Astrocyte of the spinal cord (primary cell): ENCODE measurements at regions not wholly inside any gene's neighbourhood (a gene's known extent, or its start where the extent isn't known, plus 50 kb on each side); places are given as distances from the start of the nearest gene placed in this dataset.
A peak's percentile ranks its signal among the peaks of the same experiment; 100 is the strongest.

ENCODE experiments used
- DNase-seq: peaks from one replicate; pipeline ENCODE4 v3.0.0; 2011; ENCODE audit warnings: low read depth, low spot score
- H3K4me3 ChIP-seq: 2 replicates; pipeline ENCODE4 v1.5.1; 2011; ENCODE audit warnings: low read depth, mild to moderate bottlenecking, low read length, moderate library complexity
- in situ Hi-C: cut with HindIII; loops from 2 replicates; pipeline ENCODE4 v1.10.0; 2017; ENCODE audit warnings: low sequenced_read_pairs
- TF ChIP-seq, protein P1 (sequence below): IDR thresholded peaks from 2 replicates; pipeline ENCODE4 v1.5.1; 2012; ENCODE audit warnings: low read depth, mild to moderate bottlenecking, low read length, inconsistent platforms

- in situ Hi-C loops: no loop called here
- DNase-seq: no peak
- TF ChIP-seq, protein P1, sequence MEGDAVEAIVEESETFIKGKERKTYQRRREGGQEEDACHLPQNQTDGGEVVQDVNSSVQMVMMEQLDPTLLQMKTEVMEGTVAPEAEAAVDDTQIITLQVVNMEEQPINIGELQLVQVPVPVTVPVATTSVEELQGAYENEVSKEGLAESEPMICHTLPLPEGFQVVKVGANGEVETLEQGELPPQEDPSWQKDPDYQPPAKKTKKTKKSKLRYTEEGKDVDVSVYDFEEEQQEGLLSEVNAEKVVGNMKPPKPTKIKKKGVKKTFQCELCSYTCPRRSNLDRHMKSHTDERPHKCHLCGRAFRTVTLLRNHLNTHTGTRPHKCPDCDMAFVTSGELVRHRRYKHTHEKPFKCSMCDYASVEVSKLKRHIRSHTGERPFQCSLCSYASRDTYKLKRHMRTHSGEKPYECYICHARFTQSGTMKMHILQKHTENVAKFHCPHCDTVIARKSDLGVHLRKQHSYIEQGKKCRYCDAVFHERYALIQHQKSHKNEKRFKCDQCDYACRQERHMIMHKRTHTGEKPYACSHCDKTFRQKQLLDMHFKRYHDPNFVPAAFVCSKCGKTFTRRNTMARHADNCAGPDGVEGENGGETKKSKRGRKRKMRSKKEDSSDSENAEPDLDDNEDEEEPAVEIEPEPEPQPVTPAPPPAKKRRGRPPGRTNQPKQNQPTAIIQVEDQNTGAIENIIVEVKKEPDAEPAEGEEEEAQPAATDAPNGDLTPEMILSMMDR: no peak
- no peak overlapping the region for H3K4me3 ChIP-seq
Observed at GRCh38 chr10:36067748-36068147, 425.7 kb upstream of the FZD8 start.

- no peak overlapping the region for H3K4me3 ChIP-seq
- in situ Hi-C loops: no loop called here
- TF ChIP-seq, protein P1: no peak
- DNase-seq: no peak
Observed at GRCh38 chr10:36066850-36067249, 424.8 kb upstream of the FZD8 start.

DNA sequence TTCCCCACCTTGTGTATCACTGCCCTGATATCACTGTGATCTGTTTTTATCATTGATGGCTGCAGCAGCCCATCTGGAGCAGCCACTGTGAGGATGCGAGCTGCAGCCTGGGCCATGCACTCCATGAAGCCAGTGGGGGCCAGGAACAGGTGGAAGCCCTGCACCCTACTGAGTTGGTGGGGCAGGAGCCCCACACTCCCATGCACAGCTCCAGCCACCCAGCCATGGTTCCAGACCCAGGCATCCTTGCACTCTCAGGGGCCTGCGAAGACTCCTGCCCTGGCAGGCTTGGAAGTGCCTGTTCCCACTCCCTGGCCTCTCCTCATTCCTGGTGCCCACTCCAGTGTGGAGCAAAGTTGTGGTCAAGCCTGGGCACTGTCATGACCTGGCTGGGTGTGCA, 424.0 kb upstream of the FZD8 start:
- in situ Hi-C loops: no loop called here
- no peak overlapping the region for H3K4me3 ChIP-seq
- TF ChIP-seq, protein P1: no peak
- no peak for DNase-seq

DNA sequence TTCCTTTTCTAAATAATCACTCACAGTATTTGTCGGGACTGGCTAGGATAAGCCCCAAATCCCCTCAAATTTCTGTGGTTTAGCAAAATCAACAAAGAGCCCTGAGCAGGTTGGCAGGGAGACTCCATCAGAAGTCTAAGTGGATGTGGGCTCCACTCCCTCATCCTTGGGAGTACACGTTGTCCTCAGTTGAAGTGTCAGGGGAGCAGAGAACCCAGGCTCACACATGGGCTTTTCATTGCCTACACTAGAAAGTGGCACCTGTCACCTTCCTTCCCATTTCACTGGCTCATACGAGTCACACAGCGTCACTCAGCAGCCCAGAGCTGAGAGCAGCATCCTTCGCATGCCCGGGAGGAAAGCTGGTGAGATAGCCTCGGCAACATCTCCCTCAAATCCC, 421.3 kb upstream of the FZD8 start:
- no peak for DNase-seq
- TF ChIP-seq, protein P1: no peak
- no peak overlapping the region for H3K4me3 ChIP-seq
- in situ Hi-C loops: no loop called here

- no peak for DNase-seq
- TF ChIP-seq, protein P1: no peak
- no peak overlapping the region for H3K4me3 ChIP-seq
- in situ Hi-C loops: no loop called here
Observed at GRCh38 chr10:36057731-36058130, 415.6 kb upstream of the FZD8 start.

GRCh38 chr10:36057180-36057579, 415.1 kb upstream of the FZD8 start:
- H3K4me3 ChIP-seq: no peak overlapping the region
- TF ChIP-seq, protein P1: no peak
- DNase-seq: peak; percentile 73
- in situ Hi-C loops: no loop called here

DNA sequence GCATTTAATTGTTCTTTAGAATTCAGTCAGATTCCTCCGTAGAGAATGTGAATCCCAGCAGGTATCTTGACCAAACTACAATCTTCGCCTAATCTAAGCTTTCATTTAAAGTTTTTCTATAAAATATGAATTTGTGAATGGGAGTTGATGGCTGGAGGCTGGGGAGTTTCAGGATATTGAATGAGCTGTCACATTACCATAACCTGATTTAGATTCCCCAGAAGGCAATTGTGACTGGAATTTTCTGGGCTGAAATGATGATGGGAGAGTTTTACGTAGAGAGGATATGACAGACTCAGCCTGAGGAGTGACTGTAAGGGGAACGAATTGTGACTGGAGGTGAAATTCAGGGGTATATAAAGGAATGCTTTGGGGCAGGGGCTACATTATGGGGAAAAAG, 411.7 kb upstream of the FZD8 start:
- no peak overlapping the region for H3K4me3 ChIP-seq
- in situ Hi-C loops: no loop called here
- TF ChIP-seq, protein P1: no peak
- DNase-seq: no peak
